ENCODE measurements at regions not wholly inside any gene's neighbourhood (a gene's known extent, or its start where the extent isn't known, plus 50 kb on each side); places are given as distances from the start of the nearest gene placed in this dataset.
"Not testable (repeated sequence)": the region's sequence is repeated elsewhere in the genome, so short reads cannot be mapped to it uniquely, and the experiment has no call there.

DNA sequence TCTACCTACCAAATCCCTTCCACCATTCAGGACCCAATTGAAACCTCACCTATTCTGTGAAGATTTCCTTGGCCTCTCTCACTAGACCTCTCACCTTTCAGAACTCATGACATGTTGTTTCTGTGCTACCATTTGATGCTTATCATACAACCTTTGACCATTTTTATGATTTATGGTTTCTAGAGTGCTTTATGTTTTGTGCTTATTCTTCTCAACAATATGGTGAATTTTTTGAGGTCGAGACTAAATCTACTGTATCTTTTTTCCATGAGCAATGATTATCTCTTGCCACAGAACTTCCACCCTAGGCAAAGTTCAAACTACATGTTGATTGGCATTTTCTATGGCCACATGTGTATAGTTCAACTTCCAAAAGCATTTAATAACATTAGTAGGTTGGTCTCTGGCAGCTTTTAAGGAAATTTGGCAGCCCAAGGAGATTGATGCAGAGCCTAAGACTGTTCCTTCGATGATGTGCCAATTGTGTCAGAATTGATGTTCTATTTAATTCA, 84.9 kb downstream of the OLIG3 start:
- no peak for DNase-seq
- Mint-ChIP-seq H3K27me3 (peaks cover 5% of the 10 kb centered on the region), H3K27ac (no peak overlapping the region), H3K4me3 (no peak overlapping the region), H3K4me1 (no peaks in the 10 kb centered on the region), H3K9me3 (peaks cover 15 to 16% of the 10 kb centered on the region in 2 donors)
- ATAC-seq = no peak

- no peak for ATAC-seq
- Mint-ChIP-seq H3K4me1 (no peaks in the 10 kb centered on the region), H3K27ac (no peak overlapping the region), H3K27me3 (no peaks in the 10 kb centered on the region), H3K4me3 (no peak overlapping the region), H3K9me3 (peaks cover 15 to 16% of the 10 kb centered on the region in 2 donors)
- no peak for DNase-seq
These were observed 86.4 kb downstream of the OLIG3 start for GRCh38 chr6:137407816-137408215.

DNA sequence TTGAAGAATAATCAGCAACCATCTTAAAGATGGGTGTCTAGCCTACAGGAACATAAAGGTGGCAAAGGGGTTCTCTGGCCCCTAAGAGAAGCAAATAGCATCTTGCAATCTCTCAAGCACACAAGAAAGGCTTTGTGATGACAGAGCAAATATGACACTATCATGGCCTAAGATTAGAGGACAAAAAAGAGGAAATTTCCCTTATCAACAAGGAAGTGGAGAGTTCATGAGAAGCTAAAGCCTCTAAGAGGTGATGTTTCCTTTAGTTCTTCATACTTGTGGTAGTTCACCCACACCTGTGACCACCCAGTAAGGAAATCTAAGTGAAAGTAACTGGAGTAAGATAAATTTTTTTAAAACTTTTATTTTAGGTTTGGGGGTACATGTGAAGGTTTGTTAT, 88.4 kb downstream of the OLIG3 start:
- H3K4me3 Mint-ChIP-seq = no peak overlapping the region
- no peak overlapping the region for H3K27ac Mint-ChIP-seq
- no peak for ATAC-seq
- H3K9me3 Mint-ChIP-seq = peaks cover 15 to 16% of the 10 kb centered on the region in 2 donors
- H3K4me1 Mint-ChIP-seq = no peaks in the 10 kb centered on the region
- no peaks in the 10 kb centered on the region for H3K27me3 Mint-ChIP-seq
- no peak for DNase-seq

DNA sequence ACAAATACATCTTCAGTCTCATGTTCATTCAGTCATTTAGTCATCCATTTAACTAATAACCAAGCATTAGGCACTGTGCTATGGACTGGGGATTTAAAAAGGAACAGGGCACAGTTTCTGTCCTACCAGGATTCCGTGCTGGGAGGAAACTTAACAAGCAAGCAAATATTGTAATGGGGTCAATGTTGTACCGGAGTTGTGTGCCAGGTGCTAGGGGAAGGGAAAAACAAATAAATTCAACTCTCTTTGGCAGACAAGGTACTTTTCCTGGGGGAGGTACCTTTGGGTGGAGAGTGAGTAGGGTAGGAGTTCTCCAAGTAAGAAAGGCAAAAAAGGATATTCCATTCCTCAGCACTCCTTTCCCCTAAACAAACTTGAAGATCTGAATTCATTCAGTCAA, 90.3 kb downstream of the OLIG3 start:
- H3K27ac Mint-ChIP-seq = no peak overlapping the region
- no peaks in the 10 kb centered on the region for H3K4me1 Mint-ChIP-seq
- DNase-seq (no peak), ATAC-seq (no peak)
- no peak overlapping the region for H3K4me3 Mint-ChIP-seq
- peaks cover 15 to 16% of the 10 kb centered on the region in 2 donors for H3K9me3 Mint-ChIP-seq
- no peaks in the 10 kb centered on the region for H3K27me3 Mint-ChIP-seq

DNA sequence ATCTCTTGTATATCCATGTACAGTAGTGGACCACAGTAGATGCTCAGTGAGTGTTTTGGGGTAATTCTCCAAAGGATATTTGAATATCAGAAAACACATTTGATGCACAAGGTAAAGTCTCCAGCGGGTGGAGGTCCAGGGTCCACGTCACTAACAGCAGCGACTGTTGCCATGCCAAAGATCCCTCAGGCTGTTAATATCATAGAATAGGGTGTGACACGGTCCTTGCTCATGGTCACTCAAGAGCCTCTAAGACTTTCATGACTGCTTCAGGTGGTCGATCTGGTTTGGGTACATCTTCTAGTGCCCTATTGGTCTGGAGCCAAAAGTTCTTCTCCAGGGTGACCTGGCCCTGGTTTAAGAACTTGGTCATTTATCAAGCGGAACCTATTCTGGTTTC, 90.8 kb downstream of the OLIG3 start:
- Mint-ChIP-seq H3K4me3 (no peak overlapping the region), H3K9me3 (peaks cover 15 to 16% of the 10 kb centered on the region in 2 donors), H3K27me3 (no peaks in the 10 kb centered on the region), H3K27ac (no peak overlapping the region), H3K4me1 (no peaks in the 10 kb centered on the region)
- no peak for DNase-seq
- ATAC-seq = no peak

DNA sequence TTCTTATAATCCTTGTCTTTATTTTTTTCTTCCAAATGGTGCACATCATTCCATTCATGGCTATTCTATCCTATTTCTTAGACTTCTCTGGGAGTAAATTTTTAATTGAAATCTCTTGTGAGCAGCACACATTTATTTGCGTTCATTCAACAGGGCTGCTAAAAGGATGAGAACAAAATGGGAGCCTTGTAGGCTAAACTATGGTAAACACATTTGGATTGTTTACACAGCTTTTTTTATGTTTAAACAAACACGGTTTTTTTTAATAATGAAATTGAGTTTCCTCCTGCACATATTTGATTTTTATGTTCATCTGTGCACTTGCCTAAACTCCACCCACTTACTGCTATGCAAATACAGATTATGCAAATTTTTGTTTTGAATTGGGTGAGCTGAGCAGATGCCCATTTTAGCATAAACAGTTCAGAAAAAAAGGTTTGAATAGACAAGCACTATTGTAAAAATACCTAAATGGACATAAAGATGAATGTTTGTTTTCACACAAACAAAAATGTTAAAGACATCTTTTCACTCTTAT, 92.0 kb downstream of the OLIG3 start:
- Mint-ChIP-seq H3K27ac (no peak overlapping the region), H3K27me3 (no peaks in the 10 kb centered on the region), H3K4me3 (no peak overlapping the region), H3K4me1 (no peaks in the 10 kb centered on the region), H3K9me3 (peaks cover 7 to 9% of the 10 kb centered on the region in 2 donors)
- DNase-seq (no peak), ATAC-seq (no peak)

DNA sequence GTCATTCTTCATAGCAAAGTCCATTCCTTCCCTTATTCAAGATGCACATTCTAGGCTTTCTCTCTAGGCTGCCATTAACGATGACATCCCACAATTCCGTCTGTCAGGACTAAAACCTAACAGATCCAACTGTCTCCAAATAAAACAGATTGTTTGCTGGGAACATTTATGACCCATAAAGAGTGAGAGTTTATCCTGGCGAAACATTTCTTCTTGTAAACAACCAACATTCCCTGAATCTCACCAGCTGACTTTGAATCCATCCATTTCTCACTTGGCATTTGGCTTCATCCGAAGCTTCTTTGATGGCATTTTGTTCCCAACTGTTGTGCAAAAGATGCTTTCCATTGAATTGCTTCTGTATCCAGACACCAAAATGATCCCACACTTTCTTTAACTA, 93.1 kb downstream of the OLIG3 start:
- no peak for DNase-seq
- H3K27me3 Mint-ChIP-seq = no peaks in the 10 kb centered on the region
- H3K27ac Mint-ChIP-seq = no peak overlapping the region
- ATAC-seq = no peak
- H3K4me1 Mint-ChIP-seq = no peaks in the 10 kb centered on the region
- no peak overlapping the region for H3K4me3 Mint-ChIP-seq
- no peaks in the 10 kb centered on the region for H3K9me3 Mint-ChIP-seq

GRCh38 chr6:137399881-137400443, 94.2 kb downstream of the OLIG3 start:
- Mint-ChIP-seq H3K4me1 (no peaks in the 10 kb centered on the region), H3K27me3 (no peaks in the 10 kb centered on the region), H3K27ac (no peak overlapping the region), H3K4me3 (no peak overlapping the region), H3K9me3 (no peaks in the 10 kb centered on the region)
- ATAC-seq (peak; percentile 84), DNase-seq (no peak)

GRCh38 chr6:137395316-137395715, 98.9 kb downstream of the OLIG3 start:
- peaks cover 2% of the 10 kb centered on the region for H3K4me1 Mint-ChIP-seq
- H3K4me3 Mint-ChIP-seq = no peak overlapping the region
- ATAC-seq (no peak), DNase-seq (no peak)
- no peak overlapping the region for H3K27ac Mint-ChIP-seq
- no peaks in the 10 kb centered on the region for H3K9me3 Mint-ChIP-seq
- H3K27me3 Mint-ChIP-seq = no peaks in the 10 kb centered on the region

- no peak for ATAC-seq
- DNase-seq = no peak
- H3K4me3 Mint-ChIP-seq = no peak overlapping the region
- H3K27me3 Mint-ChIP-seq = no peaks in the 10 kb centered on the region
- no peak overlapping the region for H3K27ac Mint-ChIP-seq
- H3K4me1 Mint-ChIP-seq = peaks cover 31% of the 10 kb centered on the region
- H3K9me3 Mint-ChIP-seq = peaks cover 0 to 6% of the 10 kb centered on the region in 2 donors
These were observed 103.0 kb downstream of the OLIG3 start for GRCh38 chr6:137391061-137391814.

DNA sequence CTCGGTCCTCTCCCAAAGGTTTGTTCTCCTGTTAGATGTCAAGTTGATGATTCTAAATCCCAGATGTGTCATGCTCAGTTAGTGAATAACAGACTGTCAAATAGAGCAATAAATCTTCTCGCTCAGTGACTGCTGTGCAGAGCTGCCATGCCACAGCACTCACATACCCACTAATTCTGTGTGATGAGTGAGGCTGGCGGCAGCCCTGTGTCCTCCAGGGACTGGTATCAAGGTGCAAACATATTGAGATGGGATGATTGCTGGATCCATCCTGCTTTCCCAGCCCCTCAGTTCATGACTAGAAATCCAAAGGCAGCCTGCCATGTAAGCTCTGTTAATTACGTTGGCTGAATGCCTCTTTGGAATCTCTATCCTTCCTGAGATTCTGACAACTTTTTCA, 103.9 kb downstream of the OLIG3 start:
- Mint-ChIP-seq H3K27me3 (no peaks in the 10 kb centered on the region), H3K27ac (peak overlapping the region in 1 of 2 donors; percentile 32), H3K4me3 (no peak overlapping the region), H3K9me3 (peaks cover 4 to 14% of the 10 kb centered on the region in 2 donors), H3K4me1 (peaks cover 35% of the 10 kb centered on the region)
- ATAC-seq = no peak
- DNase-seq = no peak

- peaks cover 4 to 14% of the 10 kb centered on the region in 2 donors for H3K9me3 Mint-ChIP-seq
These were observed 105.0 kb downstream of the OLIG3 start for GRCh38 chr6:137389150-137389704.

DNA sequence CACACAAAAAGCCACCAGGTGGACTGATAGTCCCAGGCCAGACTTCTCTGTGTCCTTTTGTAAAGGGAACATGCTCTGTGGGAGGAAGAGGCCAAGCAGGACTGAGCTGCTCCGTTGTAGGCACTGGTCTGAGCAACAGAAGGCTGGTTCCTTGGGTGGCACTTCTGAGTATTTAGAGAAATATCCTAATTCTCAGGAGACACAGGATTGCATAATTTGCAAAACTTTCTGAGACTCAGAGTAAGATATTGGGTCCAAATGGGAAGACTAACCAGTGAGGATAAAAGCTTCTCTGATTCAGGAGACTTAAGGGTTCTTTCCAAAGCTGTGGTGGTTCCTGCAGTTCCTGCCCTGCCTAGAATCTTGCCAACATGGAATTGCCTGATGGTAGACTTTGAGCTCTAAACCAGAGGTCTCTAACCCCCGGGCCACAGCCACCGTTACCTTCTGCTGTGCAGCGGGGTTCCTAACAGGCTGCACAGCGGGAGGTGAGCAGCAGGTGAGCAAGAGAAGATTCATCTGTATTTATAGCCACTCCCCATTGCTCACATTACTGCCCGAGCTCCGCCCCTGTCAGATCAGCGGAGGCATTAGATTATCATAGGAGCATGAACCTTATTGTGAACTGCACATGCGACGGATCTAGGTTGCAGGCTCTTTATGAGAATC, 107.0 kb downstream of the OLIG3 start:
- no peak overlapping the region for H3K4me3 Mint-ChIP-seq
- peaks cover 44% of the 10 kb centered on the region for H3K4me1 Mint-ChIP-seq
- H3K27me3 Mint-ChIP-seq = no peaks in the 10 kb centered on the region
- DNase-seq (no peak), ATAC-seq (no peak)
- H3K9me3 Mint-ChIP-seq = peaks cover 4 to 14% of the 10 kb centered on the region in 2 donors
- no peak overlapping the region for H3K27ac Mint-ChIP-seq

More at GRCh38 chr6:137389150-137389704, 105.0 kb downstream of the OLIG3 start:
- Mint-ChIP-seq H3K27ac (peak overlapping the region in 1 of 2 donors; percentile 33), H3K4me3 (peak overlapping the region; percentile 35 to 44), H3K4me1 (peaks cover 35% of the 10 kb centered on the region), H3K27me3 (no peaks in the 10 kb centered on the region)
- peak; percentile 45 to 67 for DNase-seq
- ATAC-seq = peak; percentile 97

- H3K27me3 Mint-ChIP-seq, DNase-seq, ATAC-seq, H3K4me3 Mint-ChIP-seq, H3K27ac Mint-ChIP-seq: not testable (repeated sequence)
- peaks cover 4 to 14% of the 10 kb centered on the region in 2 donors for H3K9me3 Mint-ChIP-seq
- peaks cover 23% of the 10 kb centered on the region for H3K4me1 Mint-ChIP-seq
These were observed 110.9 kb downstream of the OLIG3 start for GRCh38 chr6:137383287-137383686.

- no peak overlapping the region for H3K27ac Mint-ChIP-seq
- H3K4me1 Mint-ChIP-seq = peaks cover 9% of the 10 kb centered on the region
- DNase-seq (no peak), ATAC-seq (no peak)
- no peaks in the 10 kb centered on the region for H3K27me3 Mint-ChIP-seq
- H3K9me3 Mint-ChIP-seq = no peaks in the 10 kb centered on the region
- H3K4me3 Mint-ChIP-seq = no peak overlapping the region
These were observed 116.2 kb downstream of the OLIG3 start for GRCh38 chr6:137378090-137378369.

- Mint-ChIP-seq H3K9me3 (no peaks in the 10 kb centered on the region), H3K4me3 (no peak overlapping the region)
- no peak for ATAC-seq
These were observed 120.9 kb downstream of the OLIG3 start for GRCh38 chr6:137373296-137373695.

More at GRCh38 chr6:137373296-137373695, 120.9 kb downstream of the OLIG3 start:
- DNase-seq = no peak
- H3K4me1 Mint-ChIP-seq = no peaks in the 10 kb centered on the region
- no peak overlapping the region for H3K27ac Mint-ChIP-seq
- H3K27me3 Mint-ChIP-seq = no peaks in the 10 kb centered on the region

Measured in stimulated activated naive CD8-positive, alpha-beta T cell treated with anti-CD3 and anti-CD28 coated beads, Interleukin-15, amount 100 ng/mL, for 72 hours (primary cell).